HuH-7 (cell line): ENCODE measurements at regions not wholly inside any gene's neighbourhood (a gene's known extent, or its start where the extent isn't known, plus 50 kb on each side); places are given as distances from the start of the nearest gene placed in this dataset.

Experiments
- DNase-seq: peaks from one replicate; pipeline ENCODE4 v3.0.0; 2011; ENCODE audit warnings: low spot score

- DNase-seq: no peak
Observed at GRCh38 chr19:30626626-30626966, 254.4 kb downstream of the ZNF536 start.

DNA sequence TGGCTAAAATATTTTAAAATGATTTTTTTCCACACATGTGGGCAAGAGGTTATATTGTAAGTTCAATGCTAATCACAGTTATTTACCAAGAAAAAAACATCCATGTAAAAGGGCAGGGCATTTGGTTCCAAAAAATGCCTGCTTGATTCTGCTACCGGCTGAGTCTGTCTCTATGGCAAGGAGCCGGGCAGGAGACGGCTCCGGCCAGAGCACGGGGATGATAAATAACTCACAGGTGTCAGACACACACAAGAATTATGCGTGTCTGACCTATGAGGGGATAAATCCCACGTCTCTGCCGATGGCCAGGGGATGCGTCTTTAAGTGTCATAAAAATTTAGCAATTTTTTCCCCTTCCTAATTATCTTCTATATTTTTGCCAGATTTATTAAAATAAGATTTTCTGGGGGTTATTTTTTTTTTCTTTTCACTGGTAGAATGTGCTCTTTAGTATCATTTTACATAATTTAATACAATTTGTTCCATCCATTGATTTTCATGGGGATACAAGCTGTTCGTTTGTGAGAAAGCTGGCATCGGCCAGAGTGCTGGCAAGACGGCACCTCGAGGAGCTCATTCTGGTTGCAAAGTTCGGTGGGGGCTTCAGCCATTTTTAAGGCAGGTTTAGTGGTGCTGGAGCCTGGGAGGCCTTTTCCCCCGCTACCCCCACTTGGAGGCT is 253.9 kb downstream of the ZNF536 start:
- no peak for DNase-seq

DNA sequence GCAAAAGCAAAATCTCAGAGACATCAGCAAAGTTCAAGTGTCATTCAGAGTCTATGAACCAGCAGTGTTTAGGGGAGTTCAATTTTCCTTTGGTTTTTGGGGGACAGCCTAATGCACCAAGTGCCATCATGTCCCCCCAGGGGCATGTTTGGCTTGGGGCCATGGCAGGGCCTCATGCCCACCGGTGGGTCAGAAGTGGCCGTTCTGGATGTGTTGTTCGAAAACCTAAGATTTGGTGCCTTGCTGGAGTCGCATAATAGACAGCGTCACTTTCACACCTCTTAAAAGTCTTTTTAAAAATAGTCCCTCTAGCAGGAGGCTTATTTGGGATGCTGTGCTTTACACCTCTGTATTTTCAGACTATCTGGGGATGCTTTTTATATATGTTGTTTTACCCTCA is 250.1 kb downstream of the ZNF536 start:
- no peak for DNase-seq

DNA sequence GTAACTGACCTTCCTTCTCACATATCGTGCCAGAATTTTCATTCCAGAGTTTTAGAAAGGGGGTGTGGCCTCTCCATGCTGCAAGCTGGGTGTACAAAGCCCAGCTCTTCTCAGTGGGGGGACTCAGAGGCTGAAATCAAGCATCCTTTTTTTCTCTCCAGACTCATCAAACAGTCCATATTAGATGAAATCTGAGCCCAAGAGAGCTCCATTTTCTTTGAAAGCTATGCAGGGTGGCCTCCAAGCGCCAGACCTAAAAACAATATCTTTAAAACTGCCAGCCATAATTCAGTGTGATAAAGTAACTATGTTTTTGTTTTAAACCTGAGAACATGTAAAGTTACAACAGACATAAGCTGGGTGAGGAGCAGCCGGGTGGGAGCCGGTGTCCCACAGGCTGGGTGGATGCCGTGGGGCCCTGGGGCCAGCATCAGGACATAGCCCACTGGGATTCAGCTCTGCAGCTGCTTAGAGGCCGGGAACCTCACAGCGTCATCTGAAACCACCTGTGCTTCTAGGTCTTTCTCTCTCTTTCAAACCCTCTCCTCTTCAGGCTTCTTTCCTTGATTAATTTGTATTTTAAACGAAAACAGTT is 249.2 kb downstream of the ZNF536 start:
- DNase-seq: no peak

- DNase-seq: no peak
Observed at GRCh38 chr19:30620354-30620753, 248.2 kb downstream of the ZNF536 start.

GRCh38 chr19:30609656-30610270 is 237.6 kb downstream of the ZNF536 start:
- no peak for DNase-seq

DNA sequence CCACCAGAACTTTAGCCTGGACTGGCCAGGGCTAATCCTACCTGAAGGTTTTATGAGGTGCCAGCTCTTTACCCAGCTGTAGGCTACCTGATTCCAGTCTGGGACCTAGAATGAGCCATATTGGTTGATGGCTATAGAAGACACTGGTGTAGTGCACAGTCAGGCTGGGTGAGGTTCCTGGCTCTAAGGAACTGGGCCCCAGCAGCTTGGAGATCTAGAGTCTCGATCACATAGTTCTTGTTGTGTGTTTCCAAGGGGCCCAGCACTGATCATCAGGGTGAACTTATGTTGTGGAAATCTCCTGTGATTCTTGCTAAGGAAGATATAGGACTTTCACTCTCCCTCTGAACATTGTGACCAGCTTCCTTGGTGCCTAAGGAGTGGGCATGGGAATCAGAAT is 236.3 kb downstream of the ZNF536 start:
- no peak for DNase-seq
